Endodermal cell (in vitro differentiated cells): ENCODE measurements at regions not wholly inside any gene's neighbourhood (a gene's known extent, or its start where the extent isn't known, plus 50 kb on each side); places are given as distances from the start of the nearest gene placed in this dataset.

ENCODE experiments used
- DNase-seq: peaks from one replicate; pipeline ENCODE4 v3.0.0-alpha.2; 2017
- H3K27ac ChIP-seq: 2 replicates; pipeline ENCODE4 v1.5.1; 2013; ENCODE audit warnings: mild to moderate bottlenecking, low read depth, low read length, moderate library complexity
- H3K27me3 ChIP-seq: 2 replicates; pipeline ENCODE4 v1.6.1; 2013; ENCODE audit warnings: mild to moderate bottlenecking, low read length, moderate library complexity; ENCODE audit not compliant: insufficient read depth, control insufficient read depth, poor library complexity, severe bottlenecking
- H3K36me3 ChIP-seq: 2 replicates; pipeline ENCODE4 v1.7.0; 2013; ENCODE audit warnings: mild to moderate bottlenecking, low read length, moderate library complexity; ENCODE audit not compliant: control insufficient read depth, insufficient read depth
- H3K4me1 ChIP-seq: one replicate; pipeline ENCODE4 v1.7.0; 2013; ENCODE audit warnings: low read length; ENCODE audit not compliant: control insufficient read depth, insufficient read depth
- H3K4me3 ChIP-seq: 2 replicates; pipeline ENCODE4 v1.5.1; 2013; ENCODE audit warnings: mild to moderate bottlenecking, low read length, moderate library complexity
- H3K9ac ChIP-seq: 2 replicates; pipeline ENCODE4 v1.6.1; 2013; ENCODE audit warnings: mild to moderate bottlenecking, low read length, moderate library complexity; ENCODE audit not compliant: poor library complexity, severe bottlenecking; ENCODE audit errors: extremely low read depth
- H3K9me3 ChIP-seq: 2 replicates; pipeline ENCODE4 v1.6.1; 2013; ENCODE audit warnings: mild to moderate bottlenecking, low read length, moderate library complexity; ENCODE audit not compliant: control insufficient read depth
- H3K27ac Mint-ChIP-seq: 2 replicates; pipeline ENCODE4 v1.8.0; 2020; ENCODE audit warnings: mixed read lengths
- H3K27me3 Mint-ChIP-seq: 2 replicates; pipeline ENCODE4 v1.8.0; 2021; ENCODE audit warnings: mild to moderate bottlenecking, mixed read lengths; ENCODE audit not compliant: insufficient read depth
- H3K36me3 Mint-ChIP-seq: 2 replicates; pipeline ENCODE4 v1.8.0; 2020; ENCODE audit warnings: low read depth, mixed read lengths
- H3K4me1 Mint-ChIP-seq: 2 replicates; pipeline ENCODE4 v1.8.0; 2020; ENCODE audit warnings: mixed read lengths
- H3K4me3 Mint-ChIP-seq: 2 replicates; pipeline ENCODE4 v1.8.0; 2020; ENCODE audit warnings: mild to moderate bottlenecking, moderate library complexity, mixed read lengths
- H3K9me3 Mint-ChIP-seq: 2 replicates; pipeline ENCODE4 v1.8.0; 2020; ENCODE audit warnings: mild to moderate bottlenecking, mixed read lengths
- WGBS, 2 experiments: methylation state at CpG; one replicate each; pipeline versions ENCODE4 v1.1.5 to v1.1.7; 2013; ENCODE audit warnings: missing lambda C conversion rate in 2 of 2, mixed read lengths in 1 of 2; ENCODE audit not compliant: insufficient coverage in 1 of 2, insufficient read length in 1 of 2; 5-methylcytosine and 5-hydroxymethylcytosine counted together
- TF ChIP-seq, protein P1 (sequence below): fragments of 200-600 bp; sonication (generic); conservative IDR thresholded peaks from 2 replicates; pipeline ENCODE4 v1.5.0; 2021; ENCODE audit warnings: antibody characterized with exemption, mild to moderate bottlenecking

DNA sequence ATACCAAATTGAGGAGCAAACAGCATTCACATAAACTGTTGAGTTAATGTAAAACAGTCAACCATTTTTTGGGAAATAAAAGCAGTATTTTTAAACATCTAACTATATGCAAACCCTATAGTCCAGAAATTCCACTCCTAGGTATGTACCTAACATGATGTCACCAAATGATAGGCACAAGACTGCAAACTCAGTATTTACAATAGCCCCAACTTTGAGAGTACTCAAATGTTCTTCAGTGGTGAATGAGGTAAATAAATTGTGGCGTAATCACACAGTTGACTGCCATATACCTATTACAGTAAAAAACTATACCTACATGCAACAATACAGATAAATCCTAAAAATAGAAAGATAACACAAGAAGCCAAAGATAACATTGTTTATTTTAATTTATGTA, 1243.8 kb upstream of the ADGRL3 start:
- Mint-ChIP-seq H3K4me3 (no peak overlapping the region), H3K36me3 (no peaks in the 10 kb centered on the region), H3K27ac (no peak overlapping the region), H3K27me3 (no peaks in the 10 kb centered on the region), H3K4me1 (peaks cover 3% of the 10 kb centered on the region), H3K9me3 (no peaks in the 10 kb centered on the region)
- no CpG with 5 or more reads among the region's 1 CpG for whole genome bisulfite sequencing, 2 experiments
- Histone ChIP-seq H3K4me3 (no peak overlapping the region), H3K4me1 (no peaks in the 10 kb centered on the region), H3K9ac (no peak overlapping the region), H3K36me3 (no peaks in the 10 kb centered on the region), H3K27me3 (no peaks in the 10 kb centered on the region), H3K9me3 (no peaks in the 10 kb centered on the region), H3K27ac (no peak overlapping the region)
- no peak for DNase-seq
- TF ChIP-seq, protein P1, sequence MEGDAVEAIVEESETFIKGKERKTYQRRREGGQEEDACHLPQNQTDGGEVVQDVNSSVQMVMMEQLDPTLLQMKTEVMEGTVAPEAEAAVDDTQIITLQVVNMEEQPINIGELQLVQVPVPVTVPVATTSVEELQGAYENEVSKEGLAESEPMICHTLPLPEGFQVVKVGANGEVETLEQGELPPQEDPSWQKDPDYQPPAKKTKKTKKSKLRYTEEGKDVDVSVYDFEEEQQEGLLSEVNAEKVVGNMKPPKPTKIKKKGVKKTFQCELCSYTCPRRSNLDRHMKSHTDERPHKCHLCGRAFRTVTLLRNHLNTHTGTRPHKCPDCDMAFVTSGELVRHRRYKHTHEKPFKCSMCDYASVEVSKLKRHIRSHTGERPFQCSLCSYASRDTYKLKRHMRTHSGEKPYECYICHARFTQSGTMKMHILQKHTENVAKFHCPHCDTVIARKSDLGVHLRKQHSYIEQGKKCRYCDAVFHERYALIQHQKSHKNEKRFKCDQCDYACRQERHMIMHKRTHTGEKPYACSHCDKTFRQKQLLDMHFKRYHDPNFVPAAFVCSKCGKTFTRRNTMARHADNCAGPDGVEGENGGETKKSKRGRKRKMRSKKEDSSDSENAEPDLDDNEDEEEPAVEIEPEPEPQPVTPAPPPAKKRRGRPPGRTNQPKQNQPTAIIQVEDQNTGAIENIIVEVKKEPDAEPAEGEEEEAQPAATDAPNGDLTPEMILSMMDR = no peak

DNA sequence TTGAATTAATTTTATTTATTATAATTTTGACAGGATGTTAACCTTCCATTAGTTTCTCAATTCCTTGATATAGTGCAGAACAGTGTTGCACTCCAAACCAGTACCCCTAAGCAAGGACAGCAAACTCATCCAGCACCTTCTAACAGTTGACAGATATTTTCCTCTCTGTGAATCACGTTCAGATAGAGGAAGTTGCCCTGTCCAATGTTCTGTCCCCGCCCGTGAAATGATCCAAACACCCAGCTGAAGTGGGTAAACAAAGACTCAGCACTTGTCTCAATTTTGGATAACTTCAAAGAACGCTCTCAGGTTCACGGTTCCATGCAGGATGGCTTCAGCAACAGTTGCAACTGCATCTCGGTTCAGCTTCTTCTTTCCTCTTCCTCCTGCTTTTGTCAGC, 1240.0 kb upstream of the ADGRL3 start:
- no peaks in the 10 kb centered on the region for H3K27me3 ChIP-seq
- TF ChIP-seq, protein P1 = no peak
- no peaks in the 10 kb centered on the region for H3K27me3 Mint-ChIP-seq
- H3K9me3 ChIP-seq = no peaks in the 10 kb centered on the region
- H3K4me3 ChIP-seq = no peak overlapping the region
- no peak overlapping the region for H3K27ac ChIP-seq
- no peaks in the 10 kb centered on the region for H3K36me3 ChIP-seq
- no peaks in the 10 kb centered on the region for H3K36me3 Mint-ChIP-seq
- no peak for DNase-seq
- H3K4me3 Mint-ChIP-seq = no peak overlapping the region
- no peaks in the 10 kb centered on the region for H3K4me1 ChIP-seq
- no peak overlapping the region for H3K27ac Mint-ChIP-seq
- peaks cover 3% of the 10 kb centered on the region for H3K4me1 Mint-ChIP-seq
- H3K9me3 Mint-ChIP-seq = no peaks in the 10 kb centered on the region
- 92 to 96% methylated on average over 6 of the region's 6 CpGs for WGBS, 2 experiments
- no peak overlapping the region for H3K9ac ChIP-seq

DNA sequence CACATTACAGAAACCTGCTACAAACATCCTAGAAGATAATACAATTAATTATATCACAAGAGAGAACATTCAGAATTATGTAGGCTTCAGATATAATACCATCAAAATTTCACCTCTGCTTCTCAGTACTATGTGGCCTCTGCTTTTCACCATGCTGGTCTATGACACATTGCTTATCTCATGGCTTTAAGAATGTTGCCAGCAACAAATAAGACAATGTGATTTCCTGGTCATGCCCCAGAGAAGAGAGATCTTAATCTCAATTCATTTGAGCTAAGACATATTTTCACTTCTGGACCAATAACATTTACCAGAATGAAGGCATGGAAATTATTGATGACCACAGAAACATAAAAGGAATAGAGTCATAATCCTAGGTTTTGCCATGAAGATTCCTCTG, 1233.4 kb upstream of the ADGRL3 start:
- peaks cover 5% of the 10 kb centered on the region for H3K4me1 ChIP-seq
- H3K27me3 ChIP-seq = no peaks in the 10 kb centered on the region
- no peaks in the 10 kb centered on the region for H3K9me3 ChIP-seq
- Mint-ChIP-seq H3K27ac (no peak overlapping the region), H3K4me3 (no peak overlapping the region), H3K9me3 (no peaks in the 10 kb centered on the region), H3K36me3 (no peaks in the 10 kb centered on the region), H3K27me3 (no peaks in the 10 kb centered on the region), H3K4me1 (peaks cover 9% of the 10 kb centered on the region)
- no peaks in the 10 kb centered on the region for H3K36me3 ChIP-seq
- no peak for DNase-seq
- TF ChIP-seq, protein P1 = no peak
- H3K9ac ChIP-seq = no peak overlapping the region
- H3K27ac ChIP-seq = no peak overlapping the region
- H3K4me3 ChIP-seq = no peak overlapping the region
